Liver (tissue), 8 donors: ENCODE measurements at regions not wholly inside any gene's neighbourhood (a gene's known extent, or its start where the extent isn't known, plus 50 kb on each side); places are given as distances from the start of the nearest gene placed in this dataset.

Experiments used
- DNase-seq: peaks from one replicate; pipeline ENCODE4 v3.0.0-alpha.2; 2017; ENCODE audit warnings: low spot score
- H3K27ac ChIP-seq, 2 donors: one replicate each; pipeline ENCODE4 v1.7.0; 2013; ENCODE audit warnings: inconsistent platforms in 2 of 2, low read length in 2 of 2, control low read depth in 1 of 2, low read depth in 1 of 2, mild to moderate bottlenecking in 1 of 2
- H3K27me3 ChIP-seq, 4 donors: one replicate each; pipeline versions ENCODE4 v1.6.1 to v1.7.0; 2013; ENCODE audit warnings: low read length in 3 of 4, inconsistent platforms in 1 of 4, mild to moderate bottlenecking in 1 of 4, moderate library complexity in 1 of 4; ENCODE audit not compliant: control insufficient read depth in 4 of 4, insufficient read depth in 4 of 4
- H3K36me3 ChIP-seq, 4 donors: one replicate each; pipeline versions ENCODE4 v1.6.1 to v1.7.0; 2013; ENCODE audit warnings: low read length in 3 of 4, mild to moderate bottlenecking in 3 of 4, low read depth in 1 of 4, moderate library complexity in 1 of 4; ENCODE audit not compliant: control insufficient read depth in 4 of 4, insufficient read depth in 3 of 4
- H3K4me1 ChIP-seq, 4 donors: one replicate each; pipeline versions ENCODE4 v1.6.1 to v1.7.0; 2013; ENCODE audit warnings: low read length in 3 of 4, mild to moderate bottlenecking in 3 of 4, moderate library complexity in 1 of 4; ENCODE audit not compliant: control insufficient read depth in 4 of 4, insufficient read depth in 4 of 4
- H3K4me3 ChIP-seq, 3 donors: one replicate each; pipeline versions ENCODE4 v1.6.1 to v1.7.0; 2013; ENCODE audit warnings: low read length in 3 of 3, control low read depth in 1 of 3, low read depth in 1 of 3, mild to moderate bottlenecking in 1 of 3
- H3K9ac ChIP-seq, 2 donors: one replicate each; pipeline ENCODE4 v1.7.0; 2013; ENCODE audit warnings: low read length in 2 of 2, mild to moderate bottlenecking in 2 of 2, moderate library complexity in 2 of 2, control low read depth in 1 of 2, low read depth in 1 of 2
- H3K9me3 ChIP-seq, 4 donors: one replicate each; pipeline versions ENCODE4 v1.6.1 to v1.7.0; 2013; ENCODE audit warnings: low read length in 3 of 4; ENCODE audit not compliant: control insufficient read depth in 4 of 4
- CTCF ChIP-seq: fragments of 150-350 bp; IDR thresholded peaks from 2 replicates; pipeline ENCODE4 v1.5.1; 2017; ENCODE audit warnings: improper control_type of control experiment, low read depth, low read length; ENCODE audit not compliant: missing input control
- EGR1 ChIP-seq, 2 donors: IDR thresholded peaks; 2 replicates each; pipeline ENCODE4 v1.6.1; 2016 to 2018; ENCODE audit warnings: antibody characterized with exemption in 2 of 2, low read depth in 2 of 2
- FOXA1 ChIP-seq: IDR thresholded peaks from 2 replicates; pipeline ENCODE4 v1.6.1; 2016; ENCODE audit warnings: antibody characterized with exemption
- FOXA2 ChIP-seq: IDR thresholded peaks from 2 replicates; pipeline ENCODE4 v1.6.1; 2016; ENCODE audit warnings: antibody characterized with exemption
- GABPA ChIP-seq, 2 donors: IDR thresholded peaks in 1 of 2; conservative IDR thresholded peaks in 1 of 2; 2 replicates each; pipeline ENCODE4 v1.6.1; 2016; ENCODE audit warnings: antibody characterized with exemption in 2 of 2, mild to moderate bottlenecking in 1 of 2, moderate library complexity in 1 of 2
- MAX ChIP-seq: IDR thresholded peaks from 2 replicates; pipeline ENCODE4 v1.6.1; 2016; ENCODE audit warnings: antibody characterized with exemption
- NR2F2 ChIP-seq: IDR thresholded peaks from 2 replicates; pipeline ENCODE4 v1.6.1; 2016; ENCODE audit warnings: antibody characterized with exemption
- RAD21 ChIP-seq, 2 donors: IDR thresholded peaks; 2 replicates each; pipeline ENCODE4 v1.6.1; 2016; ENCODE audit warnings: antibody characterized with exemption in 2 of 2, mild to moderate bottlenecking in 2 of 2
- REST ChIP-seq: IDR thresholded peaks from 2 replicates; pipeline ENCODE4 v1.6.1; 2016; ENCODE audit warnings: antibody characterized with exemption, mild to moderate bottlenecking
- TAF1 ChIP-seq: conservative IDR thresholded peaks from 2 replicates; pipeline ENCODE4 v1.6.1; 2016; ENCODE audit warnings: antibody characterized with exemption, mild to moderate bottlenecking
- ZBTB33 ChIP-seq: IDR thresholded peaks from 2 replicates; pipeline ENCODE4 v1.6.1; 2016; ENCODE audit warnings: antibody characterized with exemption
- WGBS: extraction: QIAGEN DNeasy Blood & Tissue Kit; methylation state at CpG from one replicate; pipeline ENCODE4 v1.1.7; 2013; 5-methylcytosine and 5-hydroxymethylcytosine counted together
- donor health status: healthy.
- donor health status: healthy.
- donor health status: healthy.
- donor health status: healthy.
- donor health status: healthy.

- Histone ChIP-seq H3K4me1 (no peaks in the 10 kb centered on the region), H3K9me3 (no peaks in the 10 kb centered on the region), H3K27ac (no peak overlapping the region), H3K9ac (no peak overlapping the region), H3K4me3 (no peak overlapping the region), H3K27me3 (no peaks in the 10 kb centered on the region), H3K36me3 (no peaks in the 10 kb centered on the region)
- 88% methylated on average over 8 of the region's 8 CpGs for WGBS
- DNase-seq: no peak
- no peak for TF ChIP-seq FOXA2
- no peak for TF ChIP-seq EGR1 (IDR thresholded peaks at IDR 0.05; ENCODE audit: low read depth in 2 of 2)
- no peak for TF ChIP-seq CTCF
- no peak for TF ChIP-seq MAX
- TF ChIP-seq NR2F2: no peak
- TF ChIP-seq RAD21 (IDR thresholded peaks at IDR 0.05): no peak
Observed at GRCh38 chr6:1100269-1100668, 211.6 kb upstream of the FOXQ1 start.

- Histone ChIP-seq H3K4me1 (no peaks in the 10 kb centered on the region), H3K4me3 (no peak overlapping the region), H3K9ac (no peak overlapping the region), H3K27me3 (no peaks in the 10 kb centered on the region), H3K9me3 (no peaks in the 10 kb centered on the region), H3K27ac (no peak overlapping the region), H3K36me3 (no peaks in the 10 kb centered on the region)
- 82% methylated on average over 9 of the region's 9 CpGs for WGBS
- DNase-seq: no peak
- TF ChIP-seq ZBTB33 (no peak), FOXA2 (no peak), NR2F2 (no peak), RAD21 (IDR thresholded peaks at IDR 0.05) (no peak), GABPA (IDR thresholded peaks at IDR 0.05 in 1 of 2, conservative IDR thresholded peaks at IDR 0.05 in 1 of 2) (no peak), REST (no peak), FOXA1 (no peak), MAX (no peak), TAF1 (no peak)
Observed at GRCh38 chr6:1099264-1099663, 212.6 kb upstream of the FOXQ1 start.
